ENCODE measurements at regions not wholly inside any gene's neighbourhood (a gene's known extent, or its start where the extent isn't known, plus 50 kb on each side); places are given as distances from the start of the nearest gene placed in this dataset.
A peak's percentile ranks its signal among the peaks of the same experiment; 100 is the strongest.

DNA sequence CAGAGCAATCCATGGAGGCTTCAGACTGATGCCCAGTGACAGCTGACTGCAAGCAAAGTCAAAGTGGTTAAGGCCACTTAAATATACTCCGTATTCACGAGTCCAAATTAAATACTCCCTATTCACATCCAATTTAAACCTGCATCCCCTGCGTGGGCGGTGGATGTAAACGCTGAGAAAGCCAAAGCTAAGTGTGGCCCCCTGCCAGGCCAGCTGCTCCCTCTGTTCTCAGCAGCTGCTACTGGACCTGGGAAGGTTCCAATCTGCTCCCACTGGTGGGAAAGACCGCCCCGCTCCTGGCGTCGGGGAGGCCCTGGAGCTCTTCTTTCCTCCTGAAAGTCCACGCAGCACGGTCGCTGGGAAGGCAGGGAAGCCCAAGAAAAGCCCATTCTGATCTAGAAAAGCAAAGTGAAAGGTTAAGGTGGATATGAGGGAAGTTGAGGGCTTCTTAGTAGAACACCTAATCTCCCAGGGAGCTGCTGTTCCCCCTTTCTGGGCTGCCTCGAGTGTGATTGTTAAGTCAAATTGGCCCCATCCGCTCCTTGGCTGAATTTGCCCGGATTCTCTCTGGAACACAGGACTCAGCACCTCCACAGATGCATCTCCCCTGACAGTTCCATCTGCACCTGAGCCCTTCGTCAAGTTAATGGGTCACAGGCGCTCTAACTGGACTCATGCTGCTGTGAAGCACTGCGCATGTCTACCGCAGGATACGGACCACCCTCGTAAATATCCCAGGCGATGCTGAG, 205.5 kb downstream of the USP12 start:
- peak; percentile 10 for DNase-seq

DNA sequence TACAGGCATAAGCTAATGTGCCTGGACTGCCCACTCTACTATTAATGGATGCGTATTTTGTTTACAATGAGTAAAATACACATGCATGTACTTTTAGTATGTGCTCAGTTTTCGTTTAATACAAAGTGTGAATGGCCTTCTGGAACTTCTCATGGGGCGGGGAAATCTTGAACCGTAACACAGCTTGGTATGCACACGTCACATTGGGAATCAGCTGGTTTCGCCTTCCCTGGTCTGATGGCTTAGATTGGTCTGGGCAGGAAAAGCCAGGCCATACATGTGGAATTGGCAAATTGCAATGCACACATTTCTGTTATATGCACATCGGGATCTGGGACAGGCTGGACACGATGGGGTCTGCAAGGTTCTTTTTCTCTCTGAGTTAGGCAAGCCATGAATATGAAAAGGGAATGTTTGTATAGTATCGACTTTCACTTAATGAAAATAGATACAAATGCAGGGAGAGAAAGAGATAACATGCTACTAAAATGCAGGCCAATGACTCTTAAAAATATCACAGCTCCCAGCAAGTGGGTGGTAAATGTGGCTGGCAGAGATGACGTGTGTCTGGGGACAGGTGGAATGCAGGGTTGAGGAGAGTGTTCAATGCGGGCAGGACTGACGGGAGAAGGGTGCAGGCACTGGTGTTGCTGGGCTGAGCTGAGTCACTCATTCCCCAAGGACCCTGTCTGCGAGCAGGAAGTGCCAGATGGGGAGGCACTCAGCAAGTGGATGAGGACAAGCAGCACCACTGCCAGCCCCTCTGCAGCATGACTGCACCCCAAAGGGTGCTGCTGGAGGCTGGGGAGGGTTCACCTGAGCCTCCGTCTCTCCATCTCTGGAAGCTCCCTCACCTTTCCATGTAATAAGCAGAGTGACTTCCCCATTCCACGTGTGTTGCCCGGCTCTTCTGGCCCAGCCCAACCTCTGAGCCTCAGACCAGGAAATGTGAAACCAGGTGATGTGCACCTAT, 204.0 kb upstream of the GPR12 start:
- DNase-seq: peak; percentile 4

DNA sequence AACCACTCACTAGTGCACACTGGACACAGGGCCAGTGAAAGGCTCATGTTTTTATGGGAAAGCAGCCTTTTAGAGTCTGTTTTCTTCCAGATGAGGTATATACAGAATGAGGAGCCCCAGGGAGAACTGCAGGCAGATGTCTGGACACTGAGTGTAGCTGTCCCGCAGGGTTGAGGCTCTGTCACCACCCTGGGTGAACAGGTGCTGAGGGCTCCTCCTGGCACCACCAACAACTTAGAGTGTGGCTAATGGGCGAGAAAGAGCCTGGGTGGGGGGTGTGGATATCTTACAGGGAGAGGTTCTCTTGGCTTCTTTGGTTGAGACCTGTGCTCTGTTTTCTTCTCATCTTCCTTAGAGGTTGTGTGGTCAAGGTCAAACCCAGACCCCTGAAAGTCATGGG, 202.1 kb upstream of the GPR12 start:
- no peak for DNase-seq

DNA sequence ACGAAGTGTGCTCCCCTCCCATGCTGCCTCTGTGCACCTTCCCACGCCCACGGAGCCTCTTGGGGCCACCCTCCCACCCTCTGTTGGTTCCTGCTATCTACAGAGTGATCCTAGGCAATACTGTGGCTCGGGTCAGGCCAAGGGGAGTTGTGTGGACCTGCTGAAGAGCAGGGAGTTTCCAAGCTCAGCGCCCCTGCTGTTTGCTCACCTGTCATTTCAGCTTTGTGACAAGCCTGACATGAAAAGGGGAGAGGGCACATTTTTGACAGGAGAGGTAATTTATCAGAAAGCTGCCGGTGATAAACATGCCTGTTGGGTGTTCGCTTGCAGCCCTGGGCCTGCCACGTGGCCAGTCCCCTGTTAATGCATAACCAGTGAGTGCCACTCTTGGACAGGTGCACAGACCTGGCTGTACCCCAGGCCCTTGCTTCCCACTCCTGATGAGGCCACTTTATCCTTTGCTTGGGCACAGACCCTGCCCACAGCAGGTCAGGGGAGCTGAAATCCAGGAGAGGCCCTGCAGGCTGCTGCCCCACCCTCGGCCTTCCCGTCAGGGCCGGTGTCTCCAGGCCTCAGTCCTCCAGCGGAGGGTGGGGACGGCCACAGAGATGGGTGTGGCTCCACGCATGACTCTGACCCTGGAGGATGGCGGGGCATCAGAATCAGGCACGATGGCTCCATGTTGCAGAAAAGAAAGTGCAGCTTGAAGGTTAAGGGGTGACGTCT, 201.5 kb upstream of the GPR12 start:
- DNase-seq: no peak

DNA sequence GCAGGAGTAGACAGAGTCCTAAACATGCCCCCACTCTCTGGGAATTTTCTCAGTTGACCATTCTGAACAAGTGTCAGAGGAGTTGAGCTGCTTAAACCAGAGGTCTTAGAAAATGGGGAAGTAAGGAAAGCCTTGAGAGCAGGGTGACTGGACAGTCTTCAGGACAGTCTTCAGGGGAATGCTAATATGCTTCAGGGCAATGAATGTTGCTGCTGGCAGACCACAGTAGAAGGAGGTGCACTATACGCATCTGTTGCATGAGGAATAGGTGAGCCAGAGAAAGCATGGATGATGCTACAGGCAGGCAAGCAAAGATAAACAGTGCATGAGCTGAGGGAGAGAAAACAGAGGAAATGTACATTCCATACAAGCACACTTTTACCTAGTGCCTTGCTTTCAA, 196.6 kb upstream of the GPR12 start:
- DNase-seq: no peak

DNA sequence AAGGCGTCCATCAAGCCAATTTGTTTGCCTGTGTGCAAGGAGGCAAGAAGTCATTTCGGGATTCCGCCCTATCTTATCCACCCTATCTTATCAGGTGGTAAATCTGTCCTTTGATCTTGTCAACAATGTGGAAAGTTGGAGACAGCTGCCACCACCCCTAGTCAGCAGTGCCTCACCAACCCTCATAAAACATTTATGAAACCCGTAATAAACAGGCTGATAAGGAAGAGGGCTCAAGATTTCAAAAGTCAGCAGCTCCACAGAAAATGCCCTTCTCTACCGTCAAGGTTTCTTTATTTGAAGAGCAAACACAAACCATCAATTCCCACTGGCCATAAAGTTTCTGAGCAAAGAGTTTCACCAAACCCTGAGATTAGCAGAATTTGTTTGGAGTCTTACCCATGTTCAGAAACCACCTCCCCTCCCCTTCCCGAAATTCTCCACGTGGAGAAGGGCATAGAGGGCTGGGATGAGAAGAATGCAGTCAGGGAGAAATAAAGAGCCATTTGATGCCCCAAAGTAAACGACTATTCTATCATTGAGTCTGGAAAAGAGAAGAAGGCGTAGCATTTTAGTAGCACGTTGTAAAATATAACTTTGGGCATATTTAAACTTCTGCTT, 196.0 kb upstream of the GPR12 start:
- no peak for DNase-seq

DNA sequence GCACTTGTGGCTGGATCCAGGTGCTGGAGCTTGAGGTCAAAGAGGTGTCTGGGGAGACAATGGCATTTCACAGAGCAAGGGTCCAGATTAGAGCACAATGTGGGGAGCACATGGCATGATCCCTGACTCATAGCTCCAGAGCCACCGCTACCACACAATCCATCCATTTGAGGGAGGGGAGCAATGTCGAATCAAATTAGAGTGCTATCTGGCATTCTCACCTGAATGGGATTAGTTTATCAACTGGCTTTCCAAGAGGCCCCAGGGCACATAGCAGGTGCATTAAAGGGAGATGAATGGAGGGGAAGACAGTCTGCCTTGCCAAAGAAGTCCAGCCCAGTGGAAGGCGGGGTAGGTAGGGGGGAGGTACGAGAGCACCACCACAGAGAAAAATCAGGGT, 194.4 kb upstream of the GPR12 start:
- no peak for DNase-seq

DNA sequence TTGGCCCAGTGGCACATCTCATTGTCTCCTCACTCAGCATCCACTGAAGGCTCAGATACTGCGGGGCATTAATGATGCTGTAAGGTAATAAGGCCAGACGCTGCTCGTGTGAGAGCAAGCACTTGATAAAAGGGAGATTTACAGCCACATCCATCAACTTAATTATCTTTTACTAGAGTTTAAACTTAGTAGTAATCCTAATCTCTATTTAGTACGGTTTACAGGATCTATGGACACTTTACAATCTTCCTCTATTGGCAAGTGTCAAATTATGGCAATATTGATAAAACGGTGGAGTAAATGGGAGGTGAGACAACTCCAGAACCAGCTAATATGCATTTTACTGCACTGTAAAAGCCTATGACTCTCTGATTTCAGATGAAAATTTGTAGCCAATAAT, 192.7 kb upstream of the GPR12 start:
- no peak for DNase-seq

DNA sequence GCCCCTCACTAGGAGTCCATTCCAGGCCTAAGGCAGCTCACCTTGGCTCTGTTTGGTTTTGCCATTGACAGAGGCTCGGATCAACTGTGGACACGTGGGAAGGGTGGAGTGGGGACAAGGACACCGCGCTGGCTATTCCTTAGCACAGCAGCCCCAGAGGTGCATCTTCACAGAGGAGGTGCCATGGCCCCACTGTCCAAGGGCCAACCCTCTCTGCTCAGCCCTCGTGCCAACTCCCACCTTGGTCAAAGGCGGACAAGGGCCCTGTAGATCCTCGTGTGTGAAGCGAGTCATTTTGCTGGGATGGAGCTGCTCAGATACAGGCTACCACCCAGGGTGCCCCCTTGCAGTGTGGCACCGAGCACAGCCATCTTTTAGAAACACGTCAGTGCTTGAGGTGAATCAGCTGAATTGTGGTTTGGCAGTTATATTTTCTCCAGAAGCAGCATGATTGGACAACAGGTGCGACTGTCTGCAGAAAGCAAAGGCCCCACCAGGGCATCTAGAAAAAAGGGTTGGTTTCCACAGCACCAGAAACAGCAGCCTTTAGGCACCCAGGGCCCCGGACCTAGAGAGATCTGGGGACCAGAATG, 192.1 kb upstream of the GPR12 start:
- DNase-seq: no peak

DNA sequence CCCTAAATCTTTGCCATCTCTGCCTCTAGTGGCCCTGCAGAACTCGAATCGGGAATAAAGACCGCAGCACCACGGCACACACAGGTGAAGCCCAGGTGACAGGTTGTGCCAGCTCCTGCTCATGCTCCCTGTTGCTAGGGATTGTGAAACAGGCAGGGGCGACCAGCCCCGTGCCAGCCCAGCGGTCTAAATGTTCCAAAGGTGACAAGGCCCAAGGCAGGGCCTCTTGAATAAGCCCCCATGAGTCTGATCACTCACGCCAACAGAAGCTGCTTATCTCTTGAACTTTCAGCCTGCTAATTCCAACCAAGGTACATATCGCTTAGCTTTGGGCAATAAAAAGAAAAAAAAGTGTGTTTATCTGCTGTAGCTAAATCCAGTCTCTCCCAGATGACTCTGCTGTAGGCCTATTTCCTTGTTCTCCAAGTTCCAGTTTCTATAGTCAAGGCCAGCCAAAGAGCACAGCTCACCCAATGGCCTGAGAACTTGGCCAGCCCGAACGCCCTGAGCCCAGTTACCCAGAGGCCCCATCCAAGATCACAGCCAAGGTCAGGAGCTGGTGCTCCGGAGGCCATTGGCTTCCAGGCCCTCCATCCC, 191.1 kb upstream of the GPR12 start:
- no peak for DNase-seq

DNA sequence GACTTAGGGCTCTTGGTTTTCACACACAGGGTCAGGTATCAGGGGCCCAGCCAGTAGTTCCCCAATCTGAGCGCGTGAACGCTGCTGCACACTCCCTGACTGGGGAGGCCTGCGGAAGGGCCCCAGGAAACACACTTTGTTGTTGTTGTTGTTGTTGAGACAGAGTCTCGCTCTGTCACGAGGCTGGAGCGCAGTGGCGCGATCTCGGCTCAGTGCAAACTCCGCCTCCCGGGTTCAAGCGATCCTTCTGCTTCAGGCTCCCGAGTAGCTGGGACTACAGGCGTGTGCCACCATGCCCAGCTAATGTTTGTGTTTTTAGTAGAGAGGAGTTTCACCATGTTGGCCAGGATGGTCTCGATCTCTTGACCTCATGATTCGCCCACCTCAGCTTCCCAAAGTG, 190.4 kb upstream of the GPR12 start:
- DNase-seq: no peak

DNA sequence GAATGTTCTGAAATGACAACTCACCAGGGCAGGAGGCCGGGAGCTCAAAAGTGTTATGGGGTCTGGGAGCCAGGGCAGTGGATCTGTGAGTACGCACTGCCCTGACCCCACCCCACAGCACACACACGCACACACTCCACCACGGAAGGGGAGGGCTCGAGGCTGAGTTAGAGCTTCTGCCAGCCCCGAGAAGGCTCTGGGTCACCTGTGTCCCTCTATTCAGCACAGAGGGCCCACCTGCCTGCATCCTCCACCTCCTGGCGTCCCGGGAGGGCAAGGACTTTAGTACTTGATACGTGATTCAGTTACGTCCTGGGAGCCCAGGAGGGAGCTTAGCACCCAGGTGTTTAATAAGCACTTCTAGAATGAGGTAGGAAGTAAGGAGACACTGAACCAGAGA, 190.0 kb upstream of the GPR12 start:
- no peak for DNase-seq

DNA sequence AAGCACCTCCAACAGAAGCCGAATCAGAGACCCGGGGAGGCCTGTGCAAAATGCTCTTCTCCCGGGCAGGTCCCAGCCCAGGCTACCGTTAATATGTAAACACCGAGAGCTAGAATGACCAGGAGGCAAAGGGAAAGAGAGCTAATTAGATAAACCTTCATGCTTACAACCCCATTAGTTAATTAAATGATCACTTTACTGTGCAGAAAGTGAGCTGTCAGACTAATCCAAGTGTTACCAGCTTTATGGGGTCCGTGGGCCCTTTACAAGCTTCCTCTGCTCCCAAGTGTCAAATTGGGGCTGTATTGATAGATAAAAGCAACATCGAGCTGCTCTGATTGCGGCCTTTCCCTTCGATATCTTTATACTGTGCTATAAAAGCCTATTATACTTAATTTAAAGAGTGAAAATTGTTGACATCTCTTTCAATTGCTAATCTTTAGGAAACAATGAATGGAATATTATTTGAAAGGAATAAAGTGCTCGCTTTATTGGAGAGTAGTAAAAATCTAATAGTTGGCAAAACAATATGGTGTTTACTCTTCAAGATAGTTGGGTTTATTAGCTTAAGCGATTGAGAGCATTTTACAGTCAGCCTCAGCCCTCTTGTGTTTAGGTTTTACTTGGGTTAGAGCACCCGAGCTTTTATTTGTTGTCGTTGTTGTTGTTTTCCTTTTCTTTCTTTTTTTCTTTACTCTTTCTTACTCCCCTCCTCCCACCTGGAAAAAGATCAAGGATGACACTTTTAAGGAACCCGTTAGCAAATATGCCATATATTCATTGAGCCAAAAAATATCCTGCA, 189.3 kb upstream of the GPR12 start:
- no peak for DNase-seq

DNA sequence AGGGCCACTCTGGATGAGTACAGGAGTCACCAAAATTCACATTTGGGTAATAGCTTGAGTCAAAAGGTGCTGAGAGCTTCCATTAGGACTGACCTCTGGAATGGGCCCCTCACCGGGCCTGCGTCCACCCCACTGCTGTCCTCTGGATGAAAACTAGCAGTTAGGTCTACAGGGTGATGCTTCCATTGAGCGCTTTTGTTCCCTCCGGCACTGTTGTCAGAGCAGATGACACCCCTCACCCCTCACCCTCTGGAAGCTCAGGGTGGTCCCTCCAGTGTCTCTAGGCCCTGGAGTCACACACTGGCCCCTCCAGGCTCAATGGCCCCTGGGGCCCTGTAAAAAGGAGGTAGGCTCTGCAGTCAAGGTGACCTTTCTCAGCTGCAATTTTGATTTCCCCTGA, 187.8 kb upstream of the GPR12 start:
- no peak for DNase-seq

DNA sequence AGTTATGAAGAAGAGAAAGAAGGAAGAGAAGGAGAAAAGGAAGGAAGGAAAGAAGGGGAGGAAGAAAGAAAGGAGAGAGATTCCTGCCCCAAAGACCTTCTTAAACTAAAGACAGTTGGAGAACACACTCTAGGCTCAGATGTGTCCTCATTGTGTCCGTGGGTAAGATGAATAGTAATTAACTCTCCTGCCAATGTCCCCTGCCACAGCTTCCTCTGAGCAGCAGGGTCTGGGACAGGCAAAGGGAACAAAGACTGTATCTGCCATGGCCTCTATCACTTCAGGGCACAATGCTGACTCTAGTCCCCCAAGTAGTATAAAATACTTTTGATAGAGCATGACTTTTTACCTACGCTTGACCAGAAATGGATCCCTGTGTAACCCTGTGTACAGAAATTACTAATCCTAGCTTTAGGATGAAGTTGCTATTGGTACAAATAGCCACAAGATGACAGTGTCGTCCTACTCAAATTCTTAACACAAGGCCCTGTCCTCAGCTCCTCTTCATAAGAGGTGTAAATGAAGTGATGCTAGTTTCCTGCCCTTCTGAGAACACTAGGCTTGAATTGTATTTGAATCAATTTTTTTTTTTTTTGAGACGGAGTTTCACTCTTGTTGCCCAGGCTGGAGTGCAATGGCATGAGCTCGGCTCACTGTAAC, 186.2 kb upstream of the GPR12 start:
- no peak for DNase-seq

DNA sequence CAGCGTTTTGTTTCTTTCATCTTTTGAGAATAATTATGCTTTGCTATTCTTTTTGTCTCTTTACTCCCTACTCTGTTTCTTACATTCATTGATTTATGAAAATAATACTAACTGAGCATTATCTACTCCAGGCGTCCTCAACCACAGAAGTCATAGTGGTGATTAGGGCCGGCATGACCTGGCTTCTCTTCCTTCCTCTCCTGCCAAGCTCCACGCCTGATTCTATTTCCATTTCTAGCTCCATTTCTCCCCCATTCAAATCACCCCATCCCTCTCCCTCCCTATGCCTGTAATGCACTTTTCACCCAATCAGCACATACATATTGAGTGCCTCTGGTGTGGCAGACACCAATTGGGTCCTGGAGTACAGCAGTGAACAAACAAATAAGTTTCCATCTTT, 183.2 kb upstream of the GPR12 start:
- no peak for DNase-seq

DNA sequence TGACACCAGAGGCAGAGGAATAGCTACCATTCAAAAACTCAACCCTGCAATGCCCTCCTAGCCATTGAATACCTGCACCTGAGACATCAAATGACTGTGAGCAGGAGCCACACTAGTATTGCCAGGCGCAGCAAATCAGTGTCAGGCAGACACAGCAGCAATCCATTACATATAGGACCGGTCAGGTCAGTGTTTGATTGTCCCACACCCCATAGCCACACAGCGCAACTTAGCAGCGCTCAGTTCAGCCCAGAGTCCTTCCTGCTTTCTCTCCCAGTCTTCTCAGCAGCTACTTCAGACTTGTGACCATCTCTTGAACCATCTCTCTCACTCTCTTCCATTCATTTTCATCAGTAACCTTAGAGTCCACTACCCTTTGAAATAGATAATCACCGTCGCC, 181.6 kb upstream of the GPR12 start:
- no peak for DNase-seq

DNA sequence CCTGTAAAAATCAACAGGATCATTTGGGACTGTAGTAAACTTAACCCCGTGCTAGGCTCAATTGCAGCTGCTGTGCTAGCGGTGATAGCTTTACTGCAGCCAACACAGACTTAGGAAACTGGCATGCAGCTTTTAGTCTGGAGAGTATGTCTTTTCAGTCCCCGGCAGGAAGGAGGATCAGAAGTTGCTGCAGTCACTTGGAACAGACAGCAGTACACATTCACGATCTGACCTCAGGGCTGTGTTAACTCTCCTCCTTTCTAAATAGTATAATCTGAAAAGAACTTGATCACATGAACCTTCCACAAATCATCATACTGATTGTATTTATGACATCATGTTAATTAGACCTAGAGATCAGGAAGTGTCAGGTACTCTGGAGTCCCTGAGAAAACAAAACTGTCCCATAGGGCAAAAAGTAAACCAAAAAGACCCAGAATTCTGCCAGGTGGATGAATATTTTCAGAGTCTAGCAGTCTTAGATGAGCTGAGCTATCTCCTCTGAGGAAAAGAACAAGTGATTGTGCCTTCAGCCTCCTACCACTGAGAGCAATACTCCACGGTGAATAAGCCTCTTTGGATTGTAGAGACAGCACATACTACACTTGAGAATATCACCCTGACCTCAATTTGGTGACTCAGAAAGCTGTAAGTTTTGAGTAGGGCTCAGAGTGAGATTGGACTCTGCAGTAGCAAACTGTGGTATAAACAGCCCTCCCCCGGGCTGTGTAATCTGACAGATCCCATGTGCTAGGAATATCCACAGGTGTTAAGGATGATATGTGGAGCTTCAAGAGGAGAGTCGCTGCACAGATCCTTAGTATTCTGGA, 181.0 kb upstream of the GPR12 start:
- no peak for DNase-seq

DNA sequence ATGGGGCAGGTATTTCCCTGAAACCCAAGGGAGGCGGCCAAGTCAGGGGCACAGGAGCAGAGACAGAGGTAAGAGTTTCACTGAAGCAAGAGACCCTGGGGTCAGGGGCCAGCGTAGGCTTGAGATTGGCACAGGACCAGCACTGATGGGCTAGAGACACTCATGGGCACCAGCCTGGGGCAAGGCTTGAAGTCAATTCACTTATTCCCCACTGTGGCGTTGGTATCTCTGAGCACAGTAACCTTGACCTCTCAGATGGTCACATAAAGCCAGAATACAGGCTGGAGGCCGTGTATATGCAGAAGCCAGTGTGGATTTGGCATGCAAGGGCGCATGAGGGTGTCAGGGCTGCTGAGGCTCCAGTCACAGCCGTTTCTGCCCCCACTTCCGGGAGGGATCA, 173.5 kb upstream of the GPR12 start:
- DNase-seq: no peak
